H1 (cell line): ENCODE measurements at regions not wholly inside any gene's neighbourhood (a gene's known extent, or its start where the extent isn't known, plus 50 kb on each side); places are given as distances from the start of the nearest gene placed in this dataset.

ENCODE experiments used
- CTCF ChIA-PET: fragments of 300-600 bp; sonication (Branson Sonifier 250); formaldehyde crosslinking; loops from one replicate; lab custom pipeline; 2021; ENCODE audit not compliant: partially characterized antibody; lab: Charles Lee
- POLR2A ChIA-PET: fragments of 300-600 bp; sonication (Branson Sonifier 250); formaldehyde crosslinking; loops from one replicate; lab custom pipeline; 2021; ENCODE audit warnings: inconsistent platforms; ENCODE audit not compliant: partially characterized antibody; lab: Charles Lee
- DNase-seq, 2 experiments: peaks; one replicate each; pipeline versions ENCODE4 v3.0.0 to v3.0.0-alpha.2; 2010 to 2022; ENCODE audit warnings: low spot score in 2 of 2, low read depth in 1 of 2, mixed read lengths in 1 of 2
- FAIRE-seq: peaks from 2 replicates; lab custom pipeline; 2011; peaks lifted over from hg19 to GRCh38; lab: Jason Lieb, UNC
- H2AFZ ChIP-seq: 2 replicates; pipeline ENCODE4 v1.8.1; 2012; ENCODE audit warnings: low read length, inconsistent platforms
- H2AK5ac ChIP-seq: 2 replicates; pipeline ENCODE4 v1.6.1; 2013; ENCODE audit warnings: low read depth, low read length
- H2BK120ac ChIP-seq: replicated peaks from 2 replicates; pipeline ENCODE3; 2013; ENCODE audit warnings: low read depth, low read length, inconsistent platforms
- H2BK12ac ChIP-seq: 2 replicates; pipeline ENCODE4 v1.6.1; 2013; ENCODE audit warnings: low read depth, low read length
- H2BK15ac ChIP-seq: 2 replicates; pipeline ENCODE4 v1.6.1; 2013; ENCODE audit warnings: low read length
- H2BK20ac ChIP-seq: 2 replicates; pipeline ENCODE4 v1.6.1; 2013; ENCODE audit warnings: low read length
- H2BK5ac ChIP-seq: 2 replicates; pipeline ENCODE4 v1.6.1; 2013; ENCODE audit warnings: low read depth, low read length
- H3K14ac ChIP-seq: 2 replicates; pipeline ENCODE4 v1.6.1; 2013; ENCODE audit warnings: inconsistent platforms; ENCODE audit not compliant: insufficient read length
- H3K18ac ChIP-seq: 2 replicates; pipeline ENCODE4 v1.6.1; 2013; ENCODE audit warnings: low read length; ENCODE audit errors: extremely low read depth
- H3K23ac ChIP-seq: 2 replicates; pipeline ENCODE4 v1.6.1; 2013; ENCODE audit warnings: inconsistent platforms; ENCODE audit not compliant: insufficient read length
- H3K23me2 ChIP-seq: 2 replicates; pipeline ENCODE4 v1.6.1; 2013; ENCODE audit warnings: low read depth, low read length
- H3K27ac ChIP-seq: 2 replicates; pipeline ENCODE4 v1.6.1; 2011; ENCODE audit warnings: low read depth, low read length, inconsistent platforms
- H3K27me3 ChIP-seq, 4 experiments: replicated peaks in 1 of 4; 1 replicate in 1 of 4; 2 replicates in 3 of 4; pipeline versions ENCODE4 v1.6.1 to v1.8.1; 2011 to 2013; ENCODE audit warnings: low read length in 3 of 4, mild to moderate bottlenecking in 3 of 4, inconsistent platforms in 2 of 4, mixed read lengths in 2 of 4, moderate library complexity in 1 of 4; ENCODE audit not compliant: control insufficient read depth in 3 of 4, insufficient read depth in 3 of 4; ENCODE audit errors: extremely low read depth in 1 of 4
- H3K36me3 ChIP-seq, 4 experiments: 2 replicates each; pipeline versions ENCODE4 v1.6.1 to v1.8.1; 2011 to 2013; ENCODE audit warnings: mild to moderate bottlenecking in 4 of 4, low read length in 3 of 4, moderate library complexity in 2 of 4, control low read depth in 1 of 4, inconsistent platforms in 1 of 4; ENCODE audit not compliant: insufficient read depth in 4 of 4, control insufficient read depth in 2 of 4
- H3K4ac ChIP-seq: replicated peaks from 2 replicates; pipeline ENCODE3; 2013; ENCODE audit warnings: low read length, low read depth, mixed read lengths, inconsistent platforms; ENCODE audit not compliant: insufficient read length
- H3K4me1 ChIP-seq, 4 experiments: replicated peaks in 1 of 4; 1 replicate in 1 of 4; 2 replicates in 3 of 4; pipeline versions ENCODE4 v1.6.1 to v1.8.1; 2011 to 2013; ENCODE audit warnings: low read length in 3 of 4, inconsistent platforms in 2 of 4, mixed read lengths in 1 of 4; ENCODE audit not compliant: insufficient read depth in 4 of 4, control insufficient read depth in 3 of 4
- H3K4me2 ChIP-seq, 2 experiments: 2 replicates each; pipeline versions ENCODE4 v1.6.1 to v1.8.1; 2011 to 2013; ENCODE audit warnings: low read depth in 2 of 2, low read length in 2 of 2, control low read depth in 1 of 2, inconsistent platforms in 1 of 2, mild to moderate bottlenecking in 1 of 2; ENCODE audit not compliant: insufficient read depth in 1 of 2
- H3K4me3 ChIP-seq, 4 experiments: fragments of 200-600, 300-600 bp in 1 of 4; sonication (generic), shearing (Covaris generic), sonication (Bioruptor Twin) in 1 of 4; 2 replicates each; pipeline versions ENCODE4 v1.5.1 to v1.8.1; 2011 to 2016; ENCODE audit warnings: low read length in 4 of 4, low read depth in 3 of 4, control low read depth in 2 of 4, inconsistent platforms in 2 of 4, mild to moderate bottlenecking in 2 of 4, mixed read lengths in 1 of 4, moderate library complexity in 1 of 4; ENCODE audit not compliant: insufficient read depth in 2 of 4; ENCODE audit errors: extremely low read depth in 1 of 4
- H3K56ac ChIP-seq: replicated peaks from 2 replicates; pipeline ENCODE3; 2013; ENCODE audit warnings: low read depth, mild to moderate bottlenecking, mixed read lengths, low read length, inconsistent platforms; ENCODE audit not compliant: insufficient read length
- H3K79me1 ChIP-seq: 2 replicates; pipeline ENCODE4 v1.6.1; 2013; ENCODE audit warnings: low read depth, low read length, control low read depth
- H3K79me2 ChIP-seq, 2 experiments: 2 replicates each; pipeline versions ENCODE4 v1.6.1 to v1.8.1; 2012 to 2013; ENCODE audit warnings: low read length in 2 of 2, mild to moderate bottlenecking in 2 of 2, inconsistent platforms in 1 of 2; ENCODE audit not compliant: insufficient read depth in 2 of 2, control insufficient read depth in 1 of 2
- H3K9ac ChIP-seq, 4 experiments: replicated peaks in 1 of 4; 1 replicate in 1 of 4; 2 replicates in 3 of 4; pipeline versions ENCODE4 v1.6.1 to v1.8.1; 2011 to 2013; ENCODE audit warnings: low read depth in 3 of 4, low read length in 3 of 4, control low read depth in 2 of 4, mild to moderate bottlenecking in 2 of 4, moderate library complexity in 2 of 4, inconsistent platforms in 1 of 4; ENCODE audit errors: extremely low read depth in 1 of 4
- H3K9me3 ChIP-seq, 2 experiments: 2 replicates each; pipeline versions ENCODE4 v1.6.1 to v1.8.1; 2012 to 2013; ENCODE audit warnings: mild to moderate bottlenecking in 2 of 2, moderate library complexity in 2 of 2, control low read depth in 1 of 2, inconsistent platforms in 1 of 2, low read depth in 1 of 2, low read length in 1 of 2, mixed read lengths in 1 of 2; ENCODE audit not compliant: insufficient read depth in 2 of 2
- H4K20me1 ChIP-seq, 2 experiments: replicated peaks in 1 of 2; 2 replicates each; pipeline versions ENCODE3 to v1.8.1; 2011 to 2013; ENCODE audit warnings: inconsistent platforms in 2 of 2, low read length in 2 of 2, mild to moderate bottlenecking in 1 of 2; ENCODE audit not compliant: insufficient read depth in 2 of 2, control insufficient read depth in 1 of 2
- H4K5ac ChIP-seq: 2 replicates; pipeline ENCODE4 v1.6.1; 2013; ENCODE audit warnings: low read length, low read depth, mixed read lengths, inconsistent platforms; ENCODE audit not compliant: insufficient read length
- H4K8ac ChIP-seq: 2 replicates; pipeline ENCODE4 v1.8.0; 2013; ENCODE audit warnings: mild to moderate bottlenecking, moderate library complexity, low read length, inconsistent platforms; ENCODE audit not compliant: insufficient read depth; ENCODE audit errors: extremely low read depth
- H4K91ac ChIP-seq: replicated peaks from 2 replicates; pipeline ENCODE3; 2013; ENCODE audit warnings: low read length, mixed read lengths, inconsistent platforms; ENCODE audit not compliant: insufficient read length
- BCL11A ChIP-seq, 2 experiments: IDR thresholded peaks; one replicate each; pipeline ENCODE4 v1.6.1; 2011; ENCODE audit warnings: low read depth in 2 of 2, low read length in 2 of 2, mild to moderate bottlenecking in 2 of 2
- E2F6 ChIP-seq: IDR thresholded peaks from 2 replicates; pipeline ENCODE4 v1.6.1; 2012; ENCODE audit warnings: inconsistent platforms
- HDAC6 ChIP-seq: IDR thresholded peaks from one replicate; pipeline ENCODE4 v1.7.1; 2012; ENCODE audit warnings: low read depth, mild to moderate bottlenecking, inconsistent platforms, low read length, moderate library complexity
- MAFK ChIP-seq: IDR thresholded peaks from 2 replicates; pipeline ENCODE4 v1.6.1; 2012; ENCODE audit warnings: low read depth, mild to moderate bottlenecking, improper control_type of control experiment, low read length
- MAX ChIP-seq: IDR thresholded peaks from 2 replicates; pipeline ENCODE4 v1.6.1; 2012; ENCODE audit warnings: inconsistent platforms
- SP2 ChIP-seq: IDR thresholded peaks from 2 replicates; pipeline ENCODE4 v1.6.1; 2012; ENCODE audit warnings: mild to moderate bottlenecking, low read length, inconsistent platforms
- USF2 ChIP-seq: IDR thresholded peaks from 2 replicates; pipeline ENCODE4 v1.6.1; 2011; ENCODE audit warnings: low read length, improper control_type of control experiment
- WGBS, 2 experiments: shearing (Covaris generic) in 1 of 2; methylation state at CpG; one replicate each; pipeline versions ENCODE4 v1.1.6 to v1.1.7; 2013 to 2015; ENCODE audit warnings: low lambda C conversion rate in 2 of 2, mixed read lengths in 2 of 2, inconsistent platforms in 1 of 2, low coverage in 1 of 2, missing lambda C conversion rate in 1 of 2; ENCODE audit not compliant: insufficient replicate concordance in 2 of 2, insufficient coverage in 1 of 2, insufficient read length in 1 of 2; ENCODE audit errors: extremely low coverage in 1 of 2, missing lambda C conversion rate in 1 of 2; 5-methylcytosine and 5-hydroxymethylcytosine counted together

GRCh38 chr1:199913318-199913717, 114.2 kb upstream of the NR5A2 start:
- Histone ChIP-seq H3K23ac (no peak overlapping the region), H2BK20ac (no peak overlapping the region), H3K27ac (no peak overlapping the region), H4K91ac (no peak overlapping the region), H3K4me3 (no peak overlapping the region), H2BK12ac (no peak overlapping the region), H3K9ac (no peak overlapping the region), H2BK120ac (no peak overlapping the region), H2AFZ (no peak overlapping the region), H4K20me1 (no peaks in the 10 kb centered on the region), H2BK5ac (no peak overlapping the region), H3K9me3 (no peaks in the 10 kb centered on the region), H3K79me1 (no peaks in the 10 kb centered on the region), H3K4me2 (no peak overlapping the region), H3K4me1 (peaks cover 0 to 3% (median 0%) of the 10 kb centered on the region in 4 experiments; a peak in 1 of 7 replicates), H2AK5ac (no peak overlapping the region), H3K14ac (no peak overlapping the region), H3K23me2 (no peaks in the 10 kb centered on the region), H4K5ac (no peak overlapping the region), H2BK15ac (no peak overlapping the region), H3K79me2 (no peaks in the 10 kb centered on the region), H3K18ac (no peak overlapping the region), H3K56ac (no peak overlapping the region), H4K8ac (no peak overlapping the region), H3K36me3 (no peaks in the 10 kb centered on the region), H3K27me3 (no peaks in the 10 kb centered on the region), H3K4ac (no peak overlapping the region)
- 90% methylated on average over 3 of the region's 3 CpGs; no CpG with 5 or more reads in 1 of the 2 experiments for whole genome bisulfite sequencing, 2 experiments
- FAIRE-seq: no peak
- ChIA-PET POLR2A (no interaction called here), CTCF (no interaction called here)
- no peak for DNase-seq
- TF ChIP-seq HDAC6 (no peak), E2F6 (no peak), USF2 (no peak), SP2 (no peak), MAX (no peak), BCL11A (IDR thresholded peaks at IDR 0.05; ENCODE audit: low read depth in 2 of 2, low read length in 2 of 2) (no peak), MAFK (no peak)
